ENCODE measurements at regions not wholly inside any gene's neighbourhood (a gene's known extent, or its start where the extent isn't known, plus 50 kb on each side); places are given as distances from the start of the nearest gene placed in this dataset.

- no peak for TF ChIP-seq CTCF (conservative IDR thresholded peaks at IDR 0.05; ENCODE audit: low read depth, low read length)
- TF ChIP-seq EZH2phosphoT487 (IDR thresholded peaks at IDR 0.05; ENCODE audit: borderline replicate concordance, low read length), result no peak
These were observed 102.8 kb downstream of the CRLF2 start for GRCh38 chrX:1109580-1110119.

Measured in PC-3 (cell line).